Liver (tissue), 8 donors: ENCODE measurements at regions not wholly inside any gene's neighbourhood (a gene's known extent, or its start where the extent isn't known, plus 50 kb on each side); places are given as distances from the start of the nearest gene placed in this dataset.

ENCODE experiments used
- DNase-seq: peaks from one replicate; pipeline ENCODE4 v3.0.0-alpha.2; 2017; ENCODE audit warnings: low spot score
- H3K27ac ChIP-seq, 2 donors: one replicate each; pipeline ENCODE4 v1.7.0; 2013; ENCODE audit warnings: inconsistent platforms in 2 of 2, low read length in 2 of 2, control low read depth in 1 of 2, low read depth in 1 of 2, mild to moderate bottlenecking in 1 of 2
- H3K27me3 ChIP-seq, 4 donors: one replicate each; pipeline versions ENCODE4 v1.6.1 to v1.7.0; 2013; ENCODE audit warnings: low read length in 3 of 4, inconsistent platforms in 1 of 4, mild to moderate bottlenecking in 1 of 4, moderate library complexity in 1 of 4; ENCODE audit not compliant: control insufficient read depth in 4 of 4, insufficient read depth in 4 of 4
- H3K36me3 ChIP-seq, 4 donors: one replicate each; pipeline versions ENCODE4 v1.6.1 to v1.7.0; 2013; ENCODE audit warnings: low read length in 3 of 4, mild to moderate bottlenecking in 3 of 4, low read depth in 1 of 4, moderate library complexity in 1 of 4; ENCODE audit not compliant: control insufficient read depth in 4 of 4, insufficient read depth in 3 of 4
- H3K4me1 ChIP-seq, 4 donors: one replicate each; pipeline versions ENCODE4 v1.6.1 to v1.7.0; 2013; ENCODE audit warnings: low read length in 3 of 4, mild to moderate bottlenecking in 3 of 4, moderate library complexity in 1 of 4; ENCODE audit not compliant: control insufficient read depth in 4 of 4, insufficient read depth in 4 of 4
- H3K4me3 ChIP-seq, 3 donors: one replicate each; pipeline versions ENCODE4 v1.6.1 to v1.7.0; 2013; ENCODE audit warnings: low read length in 3 of 3, control low read depth in 1 of 3, low read depth in 1 of 3, mild to moderate bottlenecking in 1 of 3
- H3K9ac ChIP-seq, 2 donors: one replicate each; pipeline ENCODE4 v1.7.0; 2013; ENCODE audit warnings: low read length in 2 of 2, mild to moderate bottlenecking in 2 of 2, moderate library complexity in 2 of 2, control low read depth in 1 of 2, low read depth in 1 of 2
- H3K9me3 ChIP-seq, 4 donors: one replicate each; pipeline versions ENCODE4 v1.6.1 to v1.7.0; 2013; ENCODE audit warnings: low read length in 3 of 4; ENCODE audit not compliant: control insufficient read depth in 4 of 4
- CTCF ChIP-seq: fragments of 150-350 bp; IDR thresholded peaks from 2 replicates; pipeline ENCODE4 v1.5.1; 2017; ENCODE audit warnings: improper control_type of control experiment, low read depth, low read length; ENCODE audit not compliant: missing input control
- EGR1 ChIP-seq, 2 donors: IDR thresholded peaks; 2 replicates each; pipeline ENCODE4 v1.6.1; 2016 to 2018; ENCODE audit warnings: antibody characterized with exemption in 2 of 2, low read depth in 2 of 2
- FOXA1 ChIP-seq: IDR thresholded peaks from 2 replicates; pipeline ENCODE4 v1.6.1; 2016; ENCODE audit warnings: antibody characterized with exemption
- FOXA2 ChIP-seq: IDR thresholded peaks from 2 replicates; pipeline ENCODE4 v1.6.1; 2016; ENCODE audit warnings: antibody characterized with exemption
- GABPA ChIP-seq, 2 donors: IDR thresholded peaks in 1 of 2; conservative IDR thresholded peaks in 1 of 2; 2 replicates each; pipeline ENCODE4 v1.6.1; 2016; ENCODE audit warnings: antibody characterized with exemption in 2 of 2, mild to moderate bottlenecking in 1 of 2, moderate library complexity in 1 of 2
- HNF4A ChIP-seq, 2 donors: conservative IDR thresholded peaks; 2 replicates each; pipeline ENCODE4 v1.6.1; 2016; ENCODE audit warnings: antibody characterized with exemption in 2 of 2, mild to moderate bottlenecking in 2 of 2
- HNF4G ChIP-seq: IDR thresholded peaks from 2 replicates; pipeline ENCODE4 v1.6.1; 2016; ENCODE audit warnings: antibody characterized with exemption
- JUND ChIP-seq, 2 donors: IDR thresholded peaks; 2 replicates each; pipeline ENCODE4 v1.6.1; 2016; ENCODE audit warnings: antibody characterized with exemption in 2 of 2
- NR2F2 ChIP-seq: IDR thresholded peaks from 2 replicates; pipeline ENCODE4 v1.6.1; 2016; ENCODE audit warnings: antibody characterized with exemption
- RAD21 ChIP-seq, 2 donors: IDR thresholded peaks; 2 replicates each; pipeline ENCODE4 v1.6.1; 2016; ENCODE audit warnings: antibody characterized with exemption in 2 of 2, mild to moderate bottlenecking in 2 of 2
- REST ChIP-seq: IDR thresholded peaks from 2 replicates; pipeline ENCODE4 v1.6.1; 2016; ENCODE audit warnings: antibody characterized with exemption, mild to moderate bottlenecking
- RXRA ChIP-seq, 2 donors: IDR thresholded peaks; 2 replicates each; pipeline ENCODE4 v1.6.1; 2017 to 2018; ENCODE audit warnings: antibody characterized with exemption in 2 of 2, mild to moderate bottlenecking in 1 of 2
- SP1 ChIP-seq: IDR thresholded peaks from 2 replicates; pipeline ENCODE4 v1.6.1; 2018; ENCODE audit warnings: antibody characterized with exemption, mild to moderate bottlenecking
- TAF1 ChIP-seq: conservative IDR thresholded peaks from 2 replicates; pipeline ENCODE4 v1.6.1; 2016; ENCODE audit warnings: antibody characterized with exemption, mild to moderate bottlenecking
- YY1 ChIP-seq: IDR thresholded peaks from 2 replicates; pipeline ENCODE4 v1.6.1; 2016; ENCODE audit warnings: antibody characterized with exemption, mild to moderate bottlenecking
- ZBTB33 ChIP-seq: IDR thresholded peaks from 2 replicates; pipeline ENCODE4 v1.6.1; 2016; ENCODE audit warnings: antibody characterized with exemption
- WGBS: extraction: QIAGEN DNeasy Blood & Tissue Kit; methylation state at CpG from one replicate; pipeline ENCODE4 v1.1.7; 2013; 5-methylcytosine and 5-hydroxymethylcytosine counted together
- TF ChIP-seq, protein P1 (sequence below): IDR thresholded peaks from 2 replicates; pipeline ENCODE4 v1.6.1; 2016; ENCODE audit warnings: antibody characterized with exemption
- donor health status: healthy.
- donor health status: healthy.
- donor health status: healthy.
- donor health status: healthy.
- donor health status: healthy.

- TF ChIP-seq CTCF = no peak
- no peak for TF ChIP-seq HNF4G
- TF ChIP-seq FOXA2 = no peak
- TF ChIP-seq YY1 = no peak
Observed at GRCh38 chr7:155392726-155393570, 65.0 kb upstream of the EN2 start (continued).

GRCh38 chr7:155394413-155394812, 63.5 kb upstream of the EN2 start:
- no peak overlapping the region for H3K27ac ChIP-seq
- peaks cover 0 to 6% (median 3%) of the 10 kb centered on the region in 4 donors for H3K27me3 ChIP-seq
- H3K9me3 ChIP-seq = no peaks in the 10 kb centered on the region
- no peaks in the 10 kb centered on the region for H3K4me1 ChIP-seq
- H3K36me3 ChIP-seq = no peaks in the 10 kb centered on the region
- H3K4me3 ChIP-seq = no peak overlapping the region
- TF ChIP-seq FOXA1 (no peak), RXRA (IDR thresholded peaks at IDR 0.05) (no peak), SP1 (no peak), FOXA2 (no peak), EGR1 (IDR thresholded peaks at IDR 0.05; ENCODE audit: low read depth in 2 of 2) (no peak)
- WGBS = 87% methylated on average over 7 of the region's 7 CpGs
- no peak overlapping the region for H3K9ac ChIP-seq
- no peak for DNase-seq

DNA sequence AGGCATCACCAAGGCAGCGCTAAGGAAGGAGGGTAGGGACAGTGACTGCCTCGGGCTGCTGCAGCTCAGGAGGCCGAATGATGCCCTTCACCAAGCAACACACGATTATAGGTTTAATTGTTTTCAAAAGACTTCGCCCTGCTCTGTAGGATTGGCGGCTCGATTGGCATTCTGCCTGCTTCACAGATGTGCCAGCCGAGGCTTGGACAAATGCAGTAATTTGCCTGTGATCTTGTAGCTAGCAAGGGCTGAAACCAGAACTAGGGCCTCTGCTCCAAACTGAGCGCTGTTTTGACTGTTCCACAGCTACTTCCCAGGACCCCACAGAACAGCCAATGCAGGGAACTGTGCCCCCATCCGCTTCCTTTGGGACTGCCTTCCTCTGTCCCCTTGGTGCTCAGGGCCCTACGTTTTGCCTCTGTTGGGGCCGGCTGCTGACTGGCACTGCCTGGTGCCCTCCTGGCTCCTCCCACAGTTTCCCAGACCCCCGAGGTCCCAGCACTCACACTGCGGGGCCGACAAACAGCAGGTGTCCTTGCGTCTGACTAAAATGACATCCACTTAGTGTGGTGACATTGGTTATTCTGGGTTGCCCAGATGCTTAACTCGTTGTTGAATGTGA, 62.6 kb upstream of the EN2 start:
- no peak overlapping the region for H3K27ac ChIP-seq
- H3K27me3 ChIP-seq = peaks cover 0 to 6% (median 3%) of the 10 kb centered on the region in 4 donors
- TF ChIP-seq FOXA2 = no peak
- TF ChIP-seq JUND (IDR thresholded peaks at IDR 0.05) = no peak
- no peak for TF ChIP-seq TAF1
- TF ChIP-seq FOXA1 = no peak
- TF ChIP-seq SP1 = no peak
- TF ChIP-seq RXRA (IDR thresholded peaks at IDR 0.05) = no peak
- TF ChIP-seq, protein P1, sequence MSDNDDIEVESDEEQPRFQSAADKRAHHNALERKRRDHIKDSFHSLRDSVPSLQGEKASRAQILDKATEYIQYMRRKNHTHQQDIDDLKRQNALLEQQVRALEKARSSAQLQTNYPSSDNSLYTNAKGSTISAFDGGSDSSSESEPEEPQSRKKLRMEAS = no peak
- H3K9me3 ChIP-seq = no peaks in the 10 kb centered on the region
- no peak overlapping the region for H3K9ac ChIP-seq
- 61% methylated on average over 17 of the region's 17 CpGs for WGBS
- no peak overlapping the region for H3K4me3 ChIP-seq
- no peaks in the 10 kb centered on the region for H3K4me1 ChIP-seq
- no peaks in the 10 kb centered on the region for H3K36me3 ChIP-seq
- DNase-seq = no peak

- DNase-seq = no peak
- WGBS = 86% methylated on average over 16 of the region's 16 CpGs
- Histone ChIP-seq H3K4me3 (no peak overlapping the region), H3K4me1 (no peaks in the 10 kb centered on the region), H3K36me3 (no peaks in the 10 kb centered on the region), H3K9ac (no peak overlapping the region), H3K27ac (no peak overlapping the region), H3K9me3 (no peaks in the 10 kb centered on the region), H3K27me3 (peaks cover 0 to 6% (median under 1%) of the 10 kb centered on the region in 4 donors)
- TF ChIP-seq RXRA (IDR thresholded peaks at IDR 0.05) (no peak), YY1 (no peak), REST (no peak), NR2F2 (no peak), ZBTB33 (no peak), HNF4A (conservative IDR thresholded peaks at IDR 0.05) (no peak), SP1 (no peak), EGR1 (IDR thresholded peaks at IDR 0.05; ENCODE audit: low read depth in 2 of 2) (no peak), RAD21 (IDR thresholded peaks at IDR 0.05) (no peak), GABPA (IDR thresholded peaks at IDR 0.05 in 1 of 2, conservative IDR thresholded peaks at IDR 0.05 in 1 of 2) (no peak), FOXA2 (no peak)
Observed at GRCh38 chr7:155396661-155397060, 61.3 kb upstream of the EN2 start.
